Coronary artery (tissue), 2 donors: ENCODE measurements at regions not wholly inside any gene's neighbourhood (a gene's known extent, or its start where the extent isn't known, plus 50 kb on each side); places are given as distances from the start of the nearest gene placed in this dataset.
A peak's percentile ranks its signal among the peaks of the same experiment; 100 is the strongest.

ENCODE experiments used
- DNase-seq: peaks from one replicate; pipeline ENCODE4 v3.0.0-alpha.2; 2017; ENCODE audit warnings: low spot score
- H3K27ac ChIP-seq, 2 donors: fragments of 200-600 bp; sonication (generic); one replicate each; pipeline ENCODE4 v1.5.1; 2016 to 2019
- H3K4me3 ChIP-seq: fragments of 200-600 bp; sonication (generic); 2 replicates; pipeline ENCODE4 v1.5.1; 2016; ENCODE audit warnings: mild to moderate bottlenecking, moderate library complexity
- CTCF ChIP-seq: fragments of 200-600 bp; sonication (generic); IDR thresholded peaks from one replicate; pipeline ENCODE4 v1.5.1; 2019; ENCODE audit warnings: antibody characterized with exemption

GRCh38 chr2:150222942-150223341 is 264.5 kb downstream of the RND3 start:
- no peak overlapping the region for H3K4me3 ChIP-seq
- TF ChIP-seq CTCF, result no peak
- H3K27ac ChIP-seq, result no peak overlapping the region
- no peak for DNase-seq

GRCh38 chr2:150222379-150222778 is 265.1 kb downstream of the RND3 start:
- DNase-seq, result no peak
- no peak overlapping the region for H3K4me3 ChIP-seq
- no peak overlapping the region for H3K27ac ChIP-seq
- TF ChIP-seq CTCF, result no peak

GRCh38 chr2:150219861-150220260 is 267.6 kb downstream of the RND3 start:
- no peak for TF ChIP-seq CTCF
- no peak overlapping the region for H3K4me3 ChIP-seq
- H3K27ac ChIP-seq, result no peak overlapping the region
- DNase-seq, result no peak

- no peak overlapping the region for H3K4me3 ChIP-seq
- no peak for TF ChIP-seq CTCF
- H3K27ac ChIP-seq, result no peak overlapping the region
- no peak for DNase-seq
Measured at GRCh38 chr2:150215041-150215440, 272.4 kb downstream of the RND3 start.

GRCh38 chr2:150214626-150215025 is 272.8 kb downstream of the RND3 start:
- H3K27ac ChIP-seq, result no peak overlapping the region
- DNase-seq, result no peak
- H3K4me3 ChIP-seq, result no peak overlapping the region
- TF ChIP-seq CTCF, result no peak

GRCh38 chr2:150212722-150213171 is 274.7 kb downstream of the RND3 start:
- Histone ChIP-seq H3K27ac (no peak overlapping the region), H3K4me3 (no peak overlapping the region)
- no peak for TF ChIP-seq CTCF
- no peak for DNase-seq

GRCh38 chr2:150211164-150211631 is 276.3 kb downstream of the RND3 start:
- no peak for TF ChIP-seq CTCF
- no peak overlapping the region for H3K4me3 ChIP-seq
- no peak for DNase-seq
- H3K27ac ChIP-seq, result peak overlapping the region; percentile 3 to 42
